Fibroblast of lung (primary cell): ENCODE measurements at regions not wholly inside any gene's neighbourhood (a gene's known extent, or its start where the extent isn't known, plus 50 kb on each side); places are given as distances from the start of the nearest gene placed in this dataset.

Experiments
- DNase-seq, 2 donors: peaks; one replicate each; pipeline versions ENCODE4 v3.0.0 to v3.0.0-alpha.2; 2010; ENCODE audit warnings: low read depth in 2 of 2
- H2AFZ ChIP-seq: 2 replicates; pipeline ENCODE4 v1.5.1; 2012; ENCODE audit warnings: low read length, control low read depth, inconsistent platforms
- H3K27ac ChIP-seq: 2 replicates; pipeline ENCODE4 v1.5.1; 2011; ENCODE audit warnings: low read length, control low read depth; ENCODE audit not compliant: insufficient read depth
- H3K27me3 ChIP-seq: 2 replicates; pipeline ENCODE4 v1.5.1; 2011; ENCODE audit warnings: mild to moderate bottlenecking, low read length; ENCODE audit not compliant: control insufficient read depth, insufficient read depth
- H3K36me3 ChIP-seq: 2 replicates; pipeline ENCODE4 v1.5.1; 2011; ENCODE audit warnings: low read length; ENCODE audit not compliant: control insufficient read depth, insufficient read depth
- H3K4me1 ChIP-seq: 2 replicates; pipeline ENCODE4 v1.5.1; 2011; ENCODE audit warnings: low read length; ENCODE audit not compliant: control insufficient read depth, insufficient read depth; ENCODE audit errors: extremely low read depth
- H3K4me2 ChIP-seq: 2 replicates; pipeline ENCODE4 v1.5.1; 2011; ENCODE audit warnings: low read length, control low read depth; ENCODE audit not compliant: insufficient read depth; ENCODE audit errors: extremely low read depth
- H3K4me3 ChIP-seq, 4 experiments: fragments of 200-600 bp in 1 of 4; sonication (generic) in 1 of 4; replicated peaks in 1 of 4; 2 replicates each; pipeline ENCODE4 v1.5.1; 2011 to 2016; ENCODE audit warnings: low read length in 4 of 4, low read depth in 3 of 4, mild to moderate bottlenecking in 3 of 4, control low read depth in 2 of 4, inconsistent platforms in 1 of 4, mixed read lengths in 1 of 4; ENCODE audit not compliant: insufficient read depth in 1 of 4; ENCODE audit errors: control extremely low read depth in 1 of 4
- H3K79me2 ChIP-seq: 2 replicates; pipeline ENCODE4 v1.5.1; 2012; ENCODE audit warnings: mild to moderate bottlenecking, low read length, inconsistent platforms; ENCODE audit not compliant: control insufficient read depth, insufficient read depth
- H3K9ac ChIP-seq: 2 replicates; pipeline ENCODE4 v1.5.1; 2011; ENCODE audit warnings: mild to moderate bottlenecking, low read length, control low read depth; ENCODE audit not compliant: insufficient read depth
- H3K9me3 ChIP-seq: 2 replicates; pipeline ENCODE4 v1.5.1; 2012; ENCODE audit warnings: low read depth, low read length; ENCODE audit not compliant: control insufficient read depth, insufficient read depth
- H4K20me1 ChIP-seq: 2 replicates; pipeline ENCODE4 v1.5.1; 2011; ENCODE audit warnings: low read length; ENCODE audit not compliant: control insufficient read depth, insufficient read depth; ENCODE audit errors: extremely low read depth
- EZH2 ChIP-seq: IDR thresholded peaks from 2 replicates; pipeline ENCODE4 v1.5.1; 2012; ENCODE audit warnings: low read length, control low read depth, mild to moderate bottlenecking; ENCODE audit errors: missing control alignments
- TF ChIP-seq, protein P1 (sequence below), 2 donors: IDR thresholded peaks in 1 of 2; conservative IDR thresholded peaks in 1 of 2; 1 replicate in 1 of 2; 2 replicates in 1 of 2; pipeline ENCODE4 v1.5.1; 2011 to 2012; ENCODE audit warnings: low read length in 2 of 2, control low read depth in 1 of 2, inconsistent platforms in 1 of 2, low read depth in 1 of 2, mild to moderate bottlenecking in 1 of 2

GRCh38 chrX:10030570-10030969, 63.4 kb downstream of the CLDN34 start:
- H3K79me2 ChIP-seq, result peaks cover 2% of the 10 kb centered on the region
- no peak overlapping the region for H3K27ac ChIP-seq

GRCh38 chrX:10031746-10032145, 64.6 kb downstream of the CLDN34 start:
- H3K9me3 ChIP-seq, result no peaks in the 10 kb centered on the region
- H3K36me3 ChIP-seq, result no peaks in the 10 kb centered on the region
- no peak overlapping the region for H3K4me3 ChIP-seq
- H3K27ac ChIP-seq, result no peak overlapping the region
- TF ChIP-seq EZH2, result no peak
- TF ChIP-seq, protein P1, sequence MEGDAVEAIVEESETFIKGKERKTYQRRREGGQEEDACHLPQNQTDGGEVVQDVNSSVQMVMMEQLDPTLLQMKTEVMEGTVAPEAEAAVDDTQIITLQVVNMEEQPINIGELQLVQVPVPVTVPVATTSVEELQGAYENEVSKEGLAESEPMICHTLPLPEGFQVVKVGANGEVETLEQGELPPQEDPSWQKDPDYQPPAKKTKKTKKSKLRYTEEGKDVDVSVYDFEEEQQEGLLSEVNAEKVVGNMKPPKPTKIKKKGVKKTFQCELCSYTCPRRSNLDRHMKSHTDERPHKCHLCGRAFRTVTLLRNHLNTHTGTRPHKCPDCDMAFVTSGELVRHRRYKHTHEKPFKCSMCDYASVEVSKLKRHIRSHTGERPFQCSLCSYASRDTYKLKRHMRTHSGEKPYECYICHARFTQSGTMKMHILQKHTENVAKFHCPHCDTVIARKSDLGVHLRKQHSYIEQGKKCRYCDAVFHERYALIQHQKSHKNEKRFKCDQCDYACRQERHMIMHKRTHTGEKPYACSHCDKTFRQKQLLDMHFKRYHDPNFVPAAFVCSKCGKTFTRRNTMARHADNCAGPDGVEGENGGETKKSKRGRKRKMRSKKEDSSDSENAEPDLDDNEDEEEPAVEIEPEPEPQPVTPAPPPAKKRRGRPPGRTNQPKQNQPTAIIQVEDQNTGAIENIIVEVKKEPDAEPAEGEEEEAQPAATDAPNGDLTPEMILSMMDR (conservative IDR thresholded peaks at IDR 0.05 in 1 of 2, IDR thresholded peaks at IDR 0.05 in 1 of 2; ENCODE audit: low read depth in 1 of 2, low read length in 2 of 2), result no peak
- no peak overlapping the region for H3K9ac ChIP-seq
- H3K4me1 ChIP-seq, result peaks cover 3% of the 10 kb centered on the region
- H2AFZ ChIP-seq, result no peak overlapping the region
- no peak for DNase-seq
- no peak overlapping the region for H3K4me2 ChIP-seq
- H4K20me1 ChIP-seq, result no peaks in the 10 kb centered on the region
- H3K27me3 ChIP-seq, result no peaks in the 10 kb centered on the region
- H3K79me2 ChIP-seq, result no peaks in the 10 kb centered on the region

More at GRCh38 chrX:10030570-10030969, 63.4 kb downstream of the CLDN34 start:
- DNase-seq, result peak; percentile 66 to 74
- Histone ChIP-seq H3K36me3 (no peaks in the 10 kb centered on the region), H3K4me1 (peaks cover 3% of the 10 kb centered on the region), H3K27me3 (no peaks in the 10 kb centered on the region), H2AFZ (no peak overlapping the region), H3K9me3 (no peaks in the 10 kb centered on the region), H3K4me3 (no peak overlapping the region), H3K4me2 (no peak overlapping the region), H4K20me1 (no peaks in the 10 kb centered on the region), H3K9ac (no peak overlapping the region)
- TF ChIP-seq EZH2, result no peak
- TF ChIP-seq, protein P1 (conservative IDR thresholded peaks at IDR 0.05 in 1 of 2, IDR thresholded peaks at IDR 0.05 in 1 of 2; ENCODE audit: low read depth in 1 of 2, low read length in 2 of 2), result no peak

GRCh38 chrX:10032147-10032546, 65.0 kb downstream of the CLDN34 start:
- Histone ChIP-seq H3K9me3 (no peaks in the 10 kb centered on the region), H3K4me1 (peaks cover 3% of the 10 kb centered on the region), H2AFZ (no peak overlapping the region), H3K27me3 (no peaks in the 10 kb centered on the region), H3K9ac (no peak overlapping the region), H3K4me2 (no peak overlapping the region), H3K27ac (no peak overlapping the region), H3K36me3 (no peaks in the 10 kb centered on the region), H3K4me3 (no peak overlapping the region), H4K20me1 (no peaks in the 10 kb centered on the region), H3K79me2 (no peaks in the 10 kb centered on the region)
- no peak for TF ChIP-seq EZH2
- TF ChIP-seq, protein P1 (conservative IDR thresholded peaks at IDR 0.05 in 1 of 2, IDR thresholded peaks at IDR 0.05 in 1 of 2; ENCODE audit: low read depth in 1 of 2, low read length in 2 of 2), result no peak
- no peak for DNase-seq
